ENCODE measurements at regions not wholly inside any gene's neighbourhood (a gene's known extent, or its start where the extent isn't known, plus 50 kb on each side); places are given as distances from the start of the nearest gene placed in this dataset.

- TF ChIP-seq EZH2 (IDR thresholded peaks at IDR 0.05; ENCODE audit: insufficient read depth, poor library complexity, severe bottlenecking) (no peak), EZH2phosphoT487 (IDR thresholded peaks at IDR 0.05; ENCODE audit: insufficient read depth, low read depth) (no peak)
These were observed 211.0 kb downstream of the PIK3C3 start for GRCh38 chr18:42165922-42166513.
